NCI-H82 treated with DMSO at 0.1 percent for 48 hours (cell line): ENCODE measurements at regions not wholly inside any gene's neighbourhood (a gene's known extent, or its start where the extent isn't known, plus 50 kb on each side); places are given as distances from the start of the nearest gene placed in this dataset.
A peak's percentile ranks its signal among the peaks of the same experiment; 100 is the strongest.
"Not testable (repeated sequence)": the region's sequence is repeated elsewhere in the genome, so short reads cannot be mapped to it uniquely, and the experiment has no call there.

ENCODE experiments used
- DNase-seq: peaks from one replicate; lab custom pipeline; 2025; ENCODE audit not compliant: unreplicated experiment; lab: John Stamatoyannopoulos, UW

DNA sequence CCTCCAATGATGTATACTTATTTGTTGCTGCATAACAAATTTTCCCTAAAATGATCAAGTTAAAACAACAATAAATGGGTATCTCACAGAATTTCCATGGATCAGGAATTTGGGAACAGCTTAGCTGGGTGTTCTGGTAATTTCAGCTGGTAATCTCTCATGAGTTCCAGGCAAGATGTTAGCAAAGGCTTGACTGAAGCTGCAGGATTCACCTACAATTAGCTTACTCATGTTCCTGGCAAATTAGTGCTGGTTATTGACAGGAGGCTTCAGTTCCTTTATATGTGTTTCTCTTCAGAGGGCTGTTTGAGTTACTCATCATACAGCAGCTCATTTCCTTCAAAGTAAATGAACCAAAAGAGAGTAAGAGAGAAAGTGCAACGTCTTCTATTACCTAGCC lies 506.3 kb upstream of the IMPG1 start:
- no peak for DNase-seq

DNA sequence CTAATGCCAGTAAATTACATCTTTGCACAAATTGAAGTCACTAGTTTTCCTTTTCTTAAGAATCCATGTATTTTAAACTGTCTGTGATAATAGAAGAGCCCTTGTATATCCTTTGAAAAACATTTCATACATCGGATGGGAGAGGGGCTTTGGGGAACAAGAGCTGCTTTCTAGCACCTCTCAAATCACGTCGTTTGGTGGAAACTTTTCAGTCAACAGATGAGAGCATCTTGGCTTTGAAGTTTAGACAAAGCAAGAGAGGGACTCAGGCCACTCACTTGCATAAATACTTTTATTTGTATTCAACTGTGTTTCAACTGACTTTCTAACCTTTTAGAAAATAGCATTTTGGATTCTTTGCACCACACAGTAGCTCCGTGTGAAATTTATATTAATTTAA lies 502.3 kb upstream of the IMPG1 start:
- no peak for DNase-seq

DNA sequence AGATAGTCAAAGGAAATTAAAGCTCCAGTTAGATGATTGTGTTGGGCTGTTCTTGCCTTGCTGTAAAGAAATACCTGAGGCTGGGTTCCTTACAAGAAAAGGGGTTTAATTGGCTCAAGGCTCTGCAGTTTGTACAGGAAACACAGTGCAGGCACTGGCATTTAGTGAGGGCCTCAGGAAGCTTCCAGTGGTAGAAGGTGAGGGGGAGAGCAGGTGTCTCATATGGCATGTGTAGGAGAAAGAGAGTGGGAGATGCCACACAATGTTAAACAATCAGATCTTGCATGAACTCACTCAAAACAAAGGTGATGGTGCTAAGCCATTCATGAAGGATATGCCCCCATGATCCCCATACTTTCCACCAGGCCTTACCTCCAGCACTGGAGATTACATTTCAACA lies 493.5 kb upstream of the IMPG1 start:
- no peak for DNase-seq

DNA sequence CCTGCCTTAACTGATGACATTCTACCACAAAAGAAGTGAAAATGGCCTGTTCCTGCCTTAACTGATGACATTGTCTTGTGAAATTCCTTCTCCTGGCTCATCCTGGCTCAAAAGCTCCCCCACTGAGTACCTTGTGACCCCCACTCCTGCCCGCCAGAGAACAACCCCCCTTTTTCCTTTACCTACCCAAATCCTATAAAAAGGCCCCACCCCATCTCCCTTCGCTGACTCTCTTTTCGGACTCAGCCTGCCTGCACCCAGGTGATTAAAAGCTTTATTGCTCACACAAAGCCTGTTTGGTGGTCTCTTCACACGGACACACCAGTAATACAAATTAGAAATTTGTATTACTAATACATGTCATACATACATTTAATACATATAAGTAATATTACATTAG lies 489.9 kb upstream of the IMPG1 start:
- DNase-seq = not testable (repeated sequence)

DNA sequence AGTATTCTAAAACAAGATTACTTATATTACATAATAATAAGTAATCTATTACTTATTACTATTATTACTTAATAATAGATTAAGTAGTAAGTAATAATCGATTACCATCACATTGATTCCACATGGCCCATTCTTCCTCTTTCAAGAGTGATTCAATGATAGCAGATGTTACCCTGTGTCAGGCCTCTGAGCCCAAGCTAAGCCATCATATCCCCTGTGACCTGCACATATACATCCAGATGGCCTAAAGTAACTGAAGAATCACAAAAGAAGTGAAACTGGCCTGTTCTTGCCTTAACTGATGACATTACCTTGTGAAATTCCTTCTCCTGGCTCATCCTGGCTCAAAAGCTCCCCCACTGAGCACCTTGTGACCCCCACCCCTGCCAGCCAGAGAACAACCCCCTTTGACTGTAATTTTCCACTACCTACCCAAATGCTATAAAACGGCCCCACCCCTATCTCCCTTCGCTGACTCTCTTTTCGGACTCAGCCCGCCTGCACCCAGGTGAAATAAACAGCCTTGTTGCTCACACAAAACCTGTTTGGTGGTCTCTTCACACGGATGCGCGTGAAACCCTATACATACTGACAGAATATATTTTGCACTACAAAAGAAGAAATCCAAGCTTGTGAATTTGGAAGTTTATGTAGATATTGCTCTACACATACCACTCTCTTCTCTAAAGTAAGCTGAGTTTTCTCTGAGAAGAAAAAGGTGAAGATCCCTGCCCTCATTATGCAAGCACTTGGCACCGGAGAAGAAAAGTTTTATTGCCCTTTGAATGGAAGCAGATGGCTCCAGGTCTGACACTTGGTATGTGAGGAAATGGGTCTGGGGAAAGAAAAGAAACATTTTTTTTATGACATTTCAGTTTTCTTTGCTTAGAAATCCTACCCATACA lies 488.6 kb upstream of the IMPG1 start:
- DNase-seq = not testable (repeated sequence)

DNA sequence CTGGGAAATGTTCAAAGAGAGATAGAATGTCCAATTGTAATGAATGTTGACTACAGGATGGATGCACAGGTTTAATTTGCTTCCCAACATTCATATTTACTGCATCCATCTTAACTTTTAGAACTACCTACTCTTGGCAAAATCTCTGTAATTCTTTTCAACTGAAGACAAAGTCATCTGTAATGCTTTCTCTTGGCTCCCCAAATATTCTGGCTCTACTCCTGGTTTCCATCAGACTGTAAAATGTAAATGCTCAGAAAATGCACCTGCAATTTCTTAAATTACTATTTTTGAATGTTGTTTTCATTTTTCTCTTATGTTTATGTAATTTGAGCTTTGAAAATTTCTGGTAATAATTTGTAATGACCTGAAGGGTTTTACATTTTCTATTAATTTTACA lies 480.8 kb upstream of the IMPG1 start:
- DNase-seq = no peak

DNA sequence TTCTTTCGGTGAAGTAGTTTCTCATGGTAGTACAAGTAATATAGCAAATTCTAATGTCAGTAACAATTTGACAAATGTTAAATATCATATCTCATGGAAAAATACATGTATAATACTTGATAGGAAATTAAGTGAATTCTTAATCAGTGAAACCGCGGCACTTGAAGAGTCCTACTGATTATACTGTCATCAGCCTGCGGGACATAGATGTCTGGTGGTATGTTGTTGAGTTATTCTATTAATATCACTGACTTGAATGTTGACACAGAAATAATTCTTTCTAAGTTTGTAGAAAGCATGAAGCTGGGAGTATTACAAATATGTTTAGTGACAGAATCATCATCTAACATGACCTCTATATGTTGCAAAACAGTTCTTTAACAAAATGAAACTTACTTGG lies 479.8 kb upstream of the IMPG1 start:
- DNase-seq = no peak

DNA sequence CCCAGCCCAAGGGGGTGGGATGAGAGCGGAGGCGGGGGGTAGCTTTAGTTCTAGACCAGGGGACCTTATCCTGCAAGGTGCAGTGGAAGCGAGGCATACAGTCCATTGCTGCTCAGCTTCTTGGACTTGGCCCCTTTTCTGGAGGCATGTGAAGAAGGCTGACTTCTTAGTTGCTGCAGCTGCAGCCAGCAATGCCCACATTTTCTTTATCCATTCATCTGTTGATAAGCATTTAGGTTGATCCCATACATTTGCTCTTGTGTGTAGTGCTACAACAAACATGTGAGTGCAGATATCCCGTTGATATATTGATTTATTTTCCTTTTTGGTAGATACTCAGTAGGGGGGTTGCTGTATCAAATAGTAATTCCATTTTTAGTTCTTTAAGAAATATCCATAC lies 461.2 kb upstream of the IMPG1 start:
- no peak for DNase-seq

DNA sequence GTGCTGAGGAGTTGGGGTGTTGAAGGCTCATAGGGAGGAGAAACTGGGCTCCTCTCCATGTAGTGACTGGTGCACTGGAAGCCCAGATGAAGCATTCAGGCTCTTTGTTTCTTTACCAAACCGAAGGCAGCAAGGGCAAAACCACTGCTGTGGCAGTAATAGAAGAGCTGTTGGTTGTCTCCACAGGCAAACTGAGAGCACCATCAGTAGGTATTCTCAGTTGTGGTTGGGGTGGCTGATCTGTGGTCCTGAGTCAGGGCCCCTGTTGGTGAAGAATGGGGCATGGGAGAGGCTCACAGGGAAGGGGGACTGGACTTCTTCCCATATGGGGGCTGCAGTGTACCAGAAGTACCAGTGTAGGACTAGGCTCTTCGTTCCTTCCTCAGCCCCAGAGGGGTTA lies 460.2 kb upstream of the IMPG1 start:
- DNase-seq = no peak

DNA sequence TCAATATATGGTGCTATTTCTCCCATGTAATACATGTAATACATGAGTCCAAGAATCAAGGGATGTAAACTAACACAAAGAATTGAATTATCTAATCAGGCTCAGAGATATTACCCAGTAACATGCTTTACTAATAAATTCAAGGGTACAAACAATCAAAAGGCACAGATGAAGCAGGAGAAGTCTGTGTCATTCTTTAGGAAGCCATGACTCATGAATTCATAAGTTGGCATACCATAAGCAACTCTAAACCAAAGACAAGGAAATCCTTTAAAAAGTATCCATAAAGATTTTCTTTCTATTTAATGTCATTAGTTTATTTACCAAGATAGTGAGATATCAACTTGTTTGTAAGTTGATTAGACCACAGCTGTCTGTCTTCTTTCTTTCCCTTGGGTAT lies 446.0 kb upstream of the IMPG1 start:
- no peak for DNase-seq

DNA sequence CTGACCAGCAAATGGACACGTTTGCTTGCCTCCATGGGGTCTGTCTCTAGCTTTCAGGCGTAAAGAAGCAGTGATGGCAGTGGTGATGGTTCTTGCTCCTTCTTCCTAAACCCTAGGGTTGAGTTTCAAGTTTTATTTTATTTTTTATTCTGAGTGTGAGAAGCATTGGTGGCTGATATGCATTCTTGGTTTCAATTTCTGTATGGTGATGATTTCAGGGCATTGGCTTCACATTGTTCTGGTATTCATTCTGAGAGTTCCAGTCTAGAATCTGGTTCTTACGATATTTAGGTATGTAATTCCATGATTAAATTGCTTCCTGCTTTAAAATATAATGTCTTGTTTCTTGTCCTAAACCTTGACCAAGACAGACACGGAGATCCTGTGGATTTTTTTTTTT lies 444.5 kb upstream of the IMPG1 start:
- DNase-seq = no peak

DNA sequence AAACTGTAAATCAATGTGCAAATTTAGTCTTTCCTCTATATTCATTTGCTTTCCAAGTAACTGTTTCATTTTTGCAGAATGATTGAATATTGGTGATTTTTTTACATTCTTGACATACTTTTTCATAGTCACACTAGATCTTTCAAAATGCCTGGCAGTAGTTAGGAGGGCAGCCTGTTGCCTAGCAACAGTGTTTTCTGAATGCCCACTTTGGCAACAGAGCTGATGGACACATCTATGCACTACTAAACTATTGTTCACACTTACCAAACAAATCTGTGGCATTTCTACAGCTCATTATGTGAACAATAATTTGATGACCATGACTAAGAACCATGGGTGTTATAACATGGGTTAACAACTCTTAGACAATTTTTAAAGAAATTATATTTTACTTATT lies 438.0 kb upstream of the IMPG1 start:
- DNase-seq = no peak

DNA sequence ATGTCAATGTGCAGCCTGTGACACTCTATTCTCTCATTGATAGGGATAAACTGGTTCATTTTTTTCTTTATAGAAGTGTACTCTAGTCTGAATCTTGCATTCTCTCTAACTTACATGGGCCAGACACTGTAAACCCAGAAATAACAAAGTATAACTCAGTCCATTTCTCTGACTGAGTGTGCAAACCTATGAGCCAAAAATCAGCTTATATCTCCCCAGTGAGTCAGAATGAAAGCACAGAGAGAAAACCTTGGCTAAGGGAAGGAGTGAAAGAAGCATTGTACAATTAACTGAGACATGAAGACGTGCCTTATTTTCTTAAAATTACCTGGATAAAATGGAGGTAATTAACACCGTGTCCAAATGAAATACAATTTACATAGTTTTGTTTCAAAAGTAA lies 436.9 kb upstream of the IMPG1 start:
- DNase-seq = no peak

DNA sequence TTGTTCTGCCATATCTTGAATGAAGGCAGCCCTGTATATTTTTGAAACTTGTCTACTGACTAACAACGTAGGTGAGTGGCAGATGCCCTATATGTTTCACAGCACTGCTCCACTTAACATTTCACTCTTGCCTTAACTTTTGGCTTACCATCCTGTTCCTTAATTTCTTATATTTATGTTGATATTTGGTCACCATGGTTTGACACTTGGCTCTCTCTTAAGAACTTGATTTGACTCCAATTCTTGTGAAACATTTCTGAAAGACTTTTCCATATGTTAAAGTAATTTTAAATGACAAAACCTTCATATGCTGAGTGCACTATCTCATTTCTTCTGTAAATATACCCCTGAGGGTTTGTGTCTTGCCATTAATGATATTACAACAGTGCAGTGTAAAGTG lies 434.3 kb upstream of the IMPG1 start:
- DNase-seq = no peak

DNA sequence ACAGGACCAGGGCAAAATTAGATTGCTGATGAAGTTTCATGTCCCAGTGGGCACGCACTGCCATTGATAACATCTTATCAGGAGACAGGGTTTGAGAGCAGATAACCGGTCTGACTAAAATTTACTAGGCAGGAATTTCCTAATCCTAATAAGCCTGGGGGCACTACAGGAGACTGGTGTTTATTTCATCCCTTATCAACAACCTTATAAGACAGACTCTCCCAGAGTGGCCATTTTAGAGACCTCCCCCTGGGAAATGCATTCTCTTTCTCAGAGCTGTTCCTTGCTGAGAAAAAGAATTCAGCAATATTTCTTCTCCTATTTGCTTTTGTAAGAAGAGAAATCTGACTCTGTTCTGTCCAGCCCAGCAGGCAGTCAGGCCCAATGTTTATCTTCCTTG lies 423.4 kb upstream of the IMPG1 start:
- DNase-seq = no peak

DNA sequence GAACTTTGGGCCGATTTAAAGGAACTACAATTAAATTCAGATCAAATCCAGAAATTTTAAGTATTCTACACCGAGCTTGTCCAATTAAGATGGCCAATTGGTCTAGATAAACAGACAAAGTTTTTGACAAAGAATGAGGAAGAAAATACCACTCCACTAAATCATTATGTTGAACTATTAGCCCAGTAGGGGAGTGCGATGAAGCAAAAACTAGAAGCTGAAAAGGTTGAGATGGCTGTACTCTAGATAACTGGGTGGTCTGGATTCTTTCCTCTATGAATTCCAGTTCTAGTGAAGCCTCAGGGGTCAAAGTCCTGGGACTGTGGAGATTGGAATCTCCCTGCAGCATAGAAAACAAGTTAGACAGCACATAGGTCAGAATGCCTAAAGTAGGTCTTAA lies 418.9 kb upstream of the IMPG1 start:
- not testable (repeated sequence) for DNase-seq

DNA sequence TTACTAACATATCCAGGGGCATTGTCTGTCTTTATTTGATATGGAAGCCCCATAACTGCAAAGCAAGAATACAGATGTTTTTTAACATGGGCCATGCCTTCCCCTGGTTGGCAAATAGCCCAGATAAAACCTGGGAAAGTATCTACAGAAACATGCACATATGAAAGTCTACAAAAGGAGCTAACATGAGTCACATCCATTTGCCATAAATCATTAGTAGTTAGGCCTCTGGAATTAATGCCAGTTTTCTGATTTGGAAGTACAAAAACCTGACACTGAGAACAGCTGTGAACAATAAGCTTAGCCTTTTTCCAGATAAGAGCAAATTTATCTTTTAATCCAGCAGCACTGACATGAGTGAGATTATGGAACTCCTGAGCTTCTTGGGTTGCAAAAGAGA lies 418.0 kb upstream of the IMPG1 start:
- DNase-seq = peak; percentile 19

DNA sequence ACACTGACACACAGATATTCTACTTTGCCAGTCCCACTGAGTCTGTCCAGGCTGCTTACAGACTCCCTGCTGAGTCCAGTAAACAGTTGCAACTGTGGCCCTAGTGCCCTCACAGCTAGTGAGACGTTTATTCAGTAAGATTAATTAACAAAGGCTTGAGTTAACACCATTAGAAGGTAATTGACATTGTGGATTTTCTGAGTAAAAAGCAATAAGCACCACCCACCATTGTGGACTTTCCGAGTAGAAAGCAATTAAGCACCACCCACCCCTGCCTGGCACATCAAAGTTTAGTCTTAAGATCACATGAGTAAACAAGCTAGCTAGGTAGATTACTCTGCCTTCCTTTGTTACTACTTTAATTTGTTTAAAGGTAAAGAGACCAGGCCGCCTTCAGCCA lies 408.6 kb upstream of the IMPG1 start:
- no peak for DNase-seq

DNA sequence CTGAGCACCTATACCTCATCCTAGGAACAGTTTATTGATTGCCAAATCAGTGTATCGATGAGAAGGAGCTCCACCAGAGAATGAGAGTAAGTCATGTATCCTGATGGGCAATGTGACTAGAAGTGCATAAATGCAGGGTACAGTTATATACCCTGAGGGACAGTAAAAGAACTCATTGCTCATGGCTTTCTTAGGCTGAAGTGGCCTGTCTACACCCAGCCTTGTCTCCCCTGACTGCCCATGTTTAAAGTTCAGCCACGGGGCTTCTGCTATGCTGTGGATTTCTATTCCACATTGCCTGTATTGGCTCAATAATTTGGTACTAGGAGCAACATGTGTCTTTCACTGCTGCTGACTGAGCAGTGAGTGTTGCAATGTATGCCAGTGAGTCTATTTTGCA lies 400.4 kb upstream of the IMPG1 start:
- DNase-seq = no peak

DNA sequence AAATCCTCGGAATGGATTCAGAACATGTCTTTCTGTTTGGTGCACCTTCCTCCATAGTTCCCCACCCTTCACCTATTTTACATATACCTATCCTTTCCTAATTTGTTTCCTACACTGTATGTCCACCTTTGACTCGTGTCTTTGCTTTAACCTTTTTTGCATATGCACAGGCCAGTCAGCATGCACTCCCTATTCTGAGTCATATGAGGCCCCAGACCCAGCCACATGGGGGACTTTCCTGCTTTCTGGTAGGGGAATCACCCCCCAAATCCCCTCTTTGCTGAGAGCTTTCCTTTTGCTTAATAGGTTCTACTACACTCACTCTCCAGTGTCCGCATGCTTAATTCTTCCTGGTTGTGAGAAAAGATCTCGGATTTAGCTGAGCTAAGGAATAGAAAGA lies 393.8 kb upstream of the IMPG1 start:
- no peak for DNase-seq

DNA sequence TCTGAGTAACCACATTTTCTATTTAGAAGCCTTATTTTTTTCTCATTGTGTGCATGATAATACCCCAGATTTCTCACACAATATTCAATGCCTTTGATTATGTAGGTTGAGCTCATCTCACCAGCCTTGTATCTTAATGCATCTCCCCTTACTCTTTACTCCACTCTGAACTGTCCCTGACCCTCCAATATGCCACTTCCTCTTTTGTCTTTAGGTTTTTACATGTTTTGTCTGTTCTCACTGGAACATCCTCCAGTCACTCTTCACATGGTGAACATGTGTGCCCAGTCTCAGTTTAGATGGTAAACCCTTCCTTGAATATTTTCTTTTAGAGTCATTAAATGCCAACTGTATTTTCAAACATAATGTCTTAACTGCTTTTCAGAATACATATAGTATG lies 392.9 kb upstream of the IMPG1 start:
- no peak for DNase-seq

DNA sequence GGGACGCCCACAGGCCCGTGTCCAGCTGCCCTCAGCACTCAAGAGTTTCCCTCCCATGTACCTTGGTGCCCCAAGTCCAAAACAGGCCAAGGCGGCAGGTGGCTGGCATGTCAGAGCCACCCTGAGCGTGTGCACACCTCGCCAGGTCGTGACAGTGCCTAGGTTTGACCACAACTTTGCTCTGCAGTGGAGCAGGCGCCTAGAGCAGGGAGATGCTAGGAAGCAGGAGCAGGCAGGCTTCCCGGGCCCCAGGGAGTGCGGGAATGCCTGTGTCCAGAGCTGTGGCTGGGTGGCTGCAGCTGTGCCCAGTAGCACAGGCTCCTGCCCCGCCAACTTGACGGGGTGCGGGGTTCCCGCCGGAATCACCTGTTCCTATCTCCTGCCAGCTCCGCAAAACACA lies 380.8 kb upstream of the IMPG1 start:
- DNase-seq = no peak
